ENCODE measurements at regions not wholly inside any gene's neighbourhood (a gene's known extent, or its start where the extent isn't known, plus 50 kb on each side); places are given as distances from the start of the nearest gene placed in this dataset.

GRCh38 chr6:164039954-164040375 is 625.4 kb downstream of the QKI start:
- Histone ChIP-seq H3K9me2 (ENCODE audit: insufficient read depth) (no peaks in the 10 kb centered on the region), H4K20me1 (ENCODE audit: insufficient read depth) (no peaks in the 10 kb centered on the region), H3K9me3 (ENCODE audit: low read depth) (no peaks in the 10 kb centered on the region), H3F3A (ENCODE audit: insufficient read depth) (no peaks in the 10 kb centered on the region), H3K27ac (no peak overlapping the region), H3K9ac (no peak overlapping the region), H3K36me3 (ENCODE audit: low read depth) (no peaks in the 10 kb centered on the region), H3K4me3 (no peak overlapping the region), H3K27me3 (replicated peaks; ENCODE audit: insufficient read depth) (no peaks in the 10 kb centered on the region), H3K4me1 (ENCODE audit: insufficient read depth) (no peaks in the 10 kb centered on the region), H2AFZ (no peak overlapping the region), H3K79me2 (ENCODE audit: insufficient read depth) (no peaks in the 10 kb centered on the region), H3K4me2 (ENCODE audit: unreplicated experiment) (no peak overlapping the region)
- in situ Hi-C loops (cut with MboI) = no loop called here
- TF ChIP-seq EZH2 (IDR thresholded peaks at IDR 0.05; ENCODE audit: insufficient read depth, poor library complexity, severe bottlenecking) = no peak
- TF ChIP-seq EZH2phosphoT487 (IDR thresholded peaks at IDR 0.05; ENCODE audit: insufficient read depth, low read depth) = no peak
- 71 to 84% methylated on average over 19 of the region's 19 CpGs for WGBS, 2 experiments (ENCODE audit: low coverage in 1 of 2, low lambda C conversion rate in 2 of 2, missing lambda C conversion rate in 2 of 2)
- no peak for DNase-seq

DNA sequence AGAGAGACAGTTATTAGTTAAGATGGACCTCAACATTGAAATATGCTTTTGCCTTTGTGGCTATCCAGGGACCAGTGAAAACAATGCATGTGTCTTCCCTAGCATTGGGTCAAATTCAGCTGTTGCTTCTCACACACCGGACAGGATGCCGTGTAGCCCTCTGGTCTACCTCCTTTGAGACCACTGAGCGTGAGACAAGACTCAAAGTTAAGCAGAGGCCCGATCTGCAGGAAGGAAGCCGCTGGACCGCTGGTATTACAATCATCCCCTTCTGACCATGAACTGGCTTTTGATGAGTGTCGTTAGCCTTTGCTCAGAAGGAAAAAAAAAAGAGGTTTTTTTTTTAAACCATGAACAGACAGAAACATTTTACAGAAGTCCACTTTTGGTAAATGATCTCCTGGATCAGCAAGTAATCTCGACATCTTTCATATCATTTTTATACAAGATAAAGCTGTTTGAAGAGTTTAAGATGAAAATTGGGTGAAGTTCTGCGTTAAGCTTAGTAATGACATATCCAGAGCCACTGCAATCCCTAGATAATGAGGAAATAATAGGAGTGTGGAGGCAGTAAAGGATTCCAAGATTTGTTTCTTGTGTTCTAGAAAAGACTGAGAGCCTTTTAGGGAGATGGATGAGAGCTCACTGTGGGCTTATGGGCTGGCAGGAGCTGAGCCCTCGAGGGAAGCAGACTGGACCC is 622.8 kb downstream of the QKI start:
- no peak overlapping the region for H2AFZ ChIP-seq
- no peak overlapping the region for H3K4me3 ChIP-seq
- WGBS, 2 experiments (ENCODE audit: low coverage in 1 of 2, low lambda C conversion rate in 2 of 2, missing lambda C conversion rate in 2 of 2) = 48 to 52% methylated on average over 10 of the region's 10 CpGs
- no peak overlapping the region for H3K9ac ChIP-seq
- no peaks in the 10 kb centered on the region for H3K9me2 ChIP-seq (ENCODE audit: insufficient read depth)
- no peak for DNase-seq
- H3K9me3 ChIP-seq (ENCODE audit: low read depth) = no peaks in the 10 kb centered on the region
- no peaks in the 10 kb centered on the region for H3K79me2 ChIP-seq (ENCODE audit: insufficient read depth)
- no peaks in the 10 kb centered on the region for H3K36me3 ChIP-seq (ENCODE audit: low read depth)
- no peak overlapping the region for H3K4me2 ChIP-seq (ENCODE audit: unreplicated experiment)
- no peaks in the 10 kb centered on the region for H3F3A ChIP-seq (ENCODE audit: insufficient read depth)
- no peak for TF ChIP-seq EZH2phosphoT487 (IDR thresholded peaks at IDR 0.05; ENCODE audit: insufficient read depth, low read depth)
- TF ChIP-seq EZH2 (IDR thresholded peaks at IDR 0.05; ENCODE audit: insufficient read depth, poor library complexity, severe bottlenecking) = no peak
- H4K20me1 ChIP-seq (ENCODE audit: insufficient read depth) = no peaks in the 10 kb centered on the region
- H3K27me3 ChIP-seq (replicated peaks; ENCODE audit: insufficient read depth) = no peaks in the 10 kb centered on the region
- H3K4me1 ChIP-seq (ENCODE audit: insufficient read depth) = no peaks in the 10 kb centered on the region
- no peak overlapping the region for H3K27ac ChIP-seq
- in situ Hi-C loops (cut with MboI) = no loop called here

- no peaks in the 10 kb centered on the region for H3K9me3 ChIP-seq (ENCODE audit: low read depth)
- H3K79me2 ChIP-seq (ENCODE audit: insufficient read depth) = no peaks in the 10 kb centered on the region
- no peaks in the 10 kb centered on the region for H3F3A ChIP-seq (ENCODE audit: insufficient read depth)
- no peaks in the 10 kb centered on the region for H3K27me3 ChIP-seq (replicated peaks; ENCODE audit: insufficient read depth)
- H3K4me2 ChIP-seq (ENCODE audit: unreplicated experiment) = no peak overlapping the region
- no peak overlapping the region for H3K9ac ChIP-seq
- H3K9me2 ChIP-seq (ENCODE audit: insufficient read depth) = no peaks in the 10 kb centered on the region
- WGBS, 2 experiments (ENCODE audit: low coverage in 1 of 2, low lambda C conversion rate in 2 of 2, missing lambda C conversion rate in 2 of 2) = 27 to 37% methylated on average over 6 of the region's 6 CpGs
- in situ Hi-C loops (cut with MboI) = no loop called here
- no peak overlapping the region for H3K4me3 ChIP-seq
- H3K36me3 ChIP-seq (ENCODE audit: low read depth) = no peaks in the 10 kb centered on the region
- DNase-seq = no peak
- no peak for TF ChIP-seq EZH2 (IDR thresholded peaks at IDR 0.05; ENCODE audit: insufficient read depth, poor library complexity, severe bottlenecking)
- TF ChIP-seq EZH2phosphoT487 (IDR thresholded peaks at IDR 0.05; ENCODE audit: insufficient read depth, low read depth) = no peak
- H4K20me1 ChIP-seq (ENCODE audit: insufficient read depth) = no peaks in the 10 kb centered on the region
- no peak overlapping the region for H3K27ac ChIP-seq
- no peaks in the 10 kb centered on the region for H3K4me1 ChIP-seq (ENCODE audit: insufficient read depth)
- H2AFZ ChIP-seq = no peak overlapping the region
These were observed 621.5 kb downstream of the QKI start for GRCh38 chr6:164035900-164036485.

GRCh38 chr6:164034602-164035140 is 620.2 kb downstream of the QKI start:
- Histone ChIP-seq H3K4me1 (ENCODE audit: insufficient read depth) (no peaks in the 10 kb centered on the region), H3K27ac (no peak overlapping the region), H2AFZ (no peak overlapping the region), H3F3A (ENCODE audit: insufficient read depth) (no peaks in the 10 kb centered on the region), H3K27me3 (replicated peaks; ENCODE audit: insufficient read depth) (no peaks in the 10 kb centered on the region), H3K36me3 (ENCODE audit: low read depth) (no peaks in the 10 kb centered on the region), H3K4me2 (ENCODE audit: unreplicated experiment) (no peak overlapping the region), H4K20me1 (ENCODE audit: insufficient read depth) (no peaks in the 10 kb centered on the region), H3K9me2 (ENCODE audit: insufficient read depth) (no peaks in the 10 kb centered on the region), H3K79me2 (ENCODE audit: insufficient read depth) (no peaks in the 10 kb centered on the region), H3K4me3 (no peak overlapping the region), H3K9me3 (ENCODE audit: low read depth) (no peaks in the 10 kb centered on the region), H3K9ac (no peak overlapping the region)
- no peak for DNase-seq
- no peak for TF ChIP-seq EZH2phosphoT487 (IDR thresholded peaks at IDR 0.05; ENCODE audit: insufficient read depth, low read depth)
- in situ Hi-C loops (cut with MboI) = no loop called here
- WGBS, 2 experiments (ENCODE audit: low coverage in 1 of 2, low lambda C conversion rate in 2 of 2, missing lambda C conversion rate in 2 of 2) = 4% methylated on average over 2 of the region's 2 CpGs
